GM23248 (cell line): ENCODE measurements at regions not wholly inside any gene's neighbourhood (a gene's known extent, or its start where the extent isn't known, plus 50 kb on each side); places are given as distances from the start of the nearest gene placed in this dataset.

ENCODE experiments used
- DNase-seq: peaks from one replicate; pipeline ENCODE4 v3.0.0-alpha.2; 2015
- H2AFZ ChIP-seq: fragments of 200-600 bp; sonication (generic); 2 replicates; pipeline ENCODE4 v1.6.1; 2016; ENCODE audit warnings: antibody characterized with exemption
- H3F3A ChIP-seq: fragments of 200-600 bp; sonication (generic); 2 replicates; pipeline ENCODE4 v1.6.1; 2016; ENCODE audit warnings: mild to moderate bottlenecking, antibody characterized with exemption, mixed run types; ENCODE audit not compliant: insufficient read depth
- H3K27ac ChIP-seq: fragments of 200-600 bp; sonication (generic); 2 replicates; pipeline ENCODE4 v1.5.1; 2016; ENCODE audit warnings: mild to moderate bottlenecking
- H3K27me3 ChIP-seq: fragments of 200-600 bp; sonication (generic); replicated peaks from 2 replicates; pipeline ENCODE4 v1.6.1; 2016; ENCODE audit warnings: mild to moderate bottlenecking; ENCODE audit not compliant: insufficient read depth
- H3K36me3 ChIP-seq: fragments of 200-600 bp; sonication (generic); 2 replicates; pipeline ENCODE4 v1.6.1; 2016; ENCODE audit warnings: low read depth, mild to moderate bottlenecking
- H3K4me1 ChIP-seq: fragments of 200-600 bp; sonication (generic); 2 replicates; pipeline ENCODE4 v1.6.1; 2016; ENCODE audit warnings: mild to moderate bottlenecking; ENCODE audit not compliant: insufficient read depth
- H3K4me2 ChIP-seq: fragments of 200-600 bp; sonication (generic); one replicate; pipeline ENCODE4 v1.6.1; 2016; ENCODE audit warnings: mild to moderate bottlenecking; ENCODE audit not compliant: unreplicated experiment
- H3K4me3 ChIP-seq: fragments of 200-600 bp; sonication (generic); 2 replicates; pipeline ENCODE4 v1.5.1; 2016; ENCODE audit warnings: mild to moderate bottlenecking
- H3K79me2 ChIP-seq: fragments of 200-600 bp; sonication (generic); 2 replicates; pipeline ENCODE4 v1.6.1; 2016; ENCODE audit warnings: mild to moderate bottlenecking; ENCODE audit not compliant: insufficient read depth
- H3K9ac ChIP-seq: fragments of 200-600 bp; sonication (generic); 2 replicates; pipeline ENCODE4 v1.6.1; 2016; ENCODE audit warnings: mild to moderate bottlenecking
- H3K9me2 ChIP-seq: fragments of 200-600 bp; sonication (generic); 2 replicates; pipeline ENCODE4 v1.6.1; 2016; ENCODE audit warnings: mixed run types, mild to moderate bottlenecking, moderate library complexity; ENCODE audit not compliant: insufficient read depth
- H3K9me3 ChIP-seq: fragments of 200-600 bp; sonication (generic); one replicate; pipeline ENCODE4 v1.6.1; 2017; ENCODE audit warnings: low read depth
- H4K20me1 ChIP-seq: fragments of 200-600 bp; sonication (generic); 2 replicates; pipeline ENCODE4 v1.6.0; 2016; ENCODE audit not compliant: insufficient read depth
- EZH2 ChIP-seq: fragments of 200-600 bp; sonication (generic); IDR thresholded peaks from 2 replicates; pipeline ENCODE4 v1.6.1; 2018; ENCODE audit warnings: antibody characterized with exemption, mild to moderate bottlenecking; ENCODE audit not compliant: insufficient read depth, poor library complexity, severe bottlenecking
- EZH2phosphoT487 ChIP-seq: fragments of 200-600 bp; sonication (generic); IDR thresholded peaks from 2 replicates; pipeline ENCODE4 v1.6.1; 2018; ENCODE audit warnings: antibody characterized with exemption, moderate library complexity, mild to moderate bottlenecking, low read depth; ENCODE audit not compliant: insufficient read depth
- WGBS, 2 experiments: methylation state at CpG; one replicate each; pipeline ENCODE4 v1.1.6; 2015 to 2017; ENCODE audit warnings: low lambda C conversion rate in 2 of 2, low coverage in 1 of 2; ENCODE audit errors: missing lambda C conversion rate in 2 of 2; 5-methylcytosine and 5-hydroxymethylcytosine counted together
- in situ Hi-C: fragments of 300-500 bp; cut with MboI; formaldehyde crosslinking; loops from 2 replicates; pipeline ENCODE4 v1.15.0; 2020

GRCh38 chr15:46329876-46330275, 695.0 kb downstream of the SQOR start:
- in situ Hi-C loops: no loop called here

GRCh38 chr15:46331546-46331945, 696.7 kb downstream of the SQOR start:
- Histone ChIP-seq H3K9ac (no peak overlapping the region), H3K36me3 (no peaks in the 10 kb centered on the region), H3K4me1 (no peaks in the 10 kb centered on the region), H3K79me2 (no peaks in the 10 kb centered on the region), H3K9me3 (no peaks in the 10 kb centered on the region), H3K27me3 (no peaks in the 10 kb centered on the region), H3K4me2 (no peak overlapping the region), H3K27ac (no peak overlapping the region), H2AFZ (no peak overlapping the region), H4K20me1 (no peaks in the 10 kb centered on the region), H3K4me3 (no peak overlapping the region), H3K9me2 (no peaks in the 10 kb centered on the region), H3F3A (no peaks in the 10 kb centered on the region)
- DNase-seq: no peak
- in situ Hi-C loops: no loop called here
- no peak for TF ChIP-seq EZH2phosphoT487
- TF ChIP-seq EZH2: no peak

More at GRCh38 chr15:46329876-46330275, 695.0 kb downstream of the SQOR start:
- H3K27me3 ChIP-seq: no peaks in the 10 kb centered on the region
- H3K9ac ChIP-seq: no peak overlapping the region
- no peaks in the 10 kb centered on the region for H4K20me1 ChIP-seq
- H3K4me2 ChIP-seq: no peak overlapping the region
- no peak overlapping the region for H3K27ac ChIP-seq
- H3K36me3 ChIP-seq: no peaks in the 10 kb centered on the region
- H3K9me3 ChIP-seq: no peaks in the 10 kb centered on the region
- no peaks in the 10 kb centered on the region for H3F3A ChIP-seq
- no peaks in the 10 kb centered on the region for H3K4me1 ChIP-seq
- H3K79me2 ChIP-seq: no peaks in the 10 kb centered on the region
- WGBS, 2 experiments: 31 to 33% methylated on average over 1 of the region's 1 CpG
- H3K4me3 ChIP-seq: no peak overlapping the region
- H2AFZ ChIP-seq: no peak overlapping the region
- H3K9me2 ChIP-seq: no peaks in the 10 kb centered on the region
- no peak for TF ChIP-seq EZH2
- DNase-seq: no peak

- DNase-seq: no peak
- Histone ChIP-seq H3K27ac (no peak overlapping the region), H4K20me1 (no peaks in the 10 kb centered on the region), H3K4me2 (no peak overlapping the region), H3F3A (no peaks in the 10 kb centered on the region), H3K36me3 (no peaks in the 10 kb centered on the region), H3K4me3 (no peak overlapping the region), H3K4me1 (no peaks in the 10 kb centered on the region), H3K27me3 (no peaks in the 10 kb centered on the region), H3K9me2 (no peaks in the 10 kb centered on the region), H3K9ac (no peak overlapping the region), H3K9me3 (no peaks in the 10 kb centered on the region), H3K79me2 (no peaks in the 10 kb centered on the region), H2AFZ (no peak overlapping the region)
- WGBS, 2 experiments: 22 to 28% methylated on average over 7 of the region's 7 CpGs
- in situ Hi-C loops: no loop called here
- TF ChIP-seq EZH2 (no peak), EZH2phosphoT487 (no peak)
Measured at GRCh38 chr15:46343196-46343935, 708.5 kb downstream of the SQOR start.

- in situ Hi-C loops: no loop called here
- H3K27ac ChIP-seq: no peak overlapping the region
- H3K27me3 ChIP-seq: no peaks in the 10 kb centered on the region
- H3K36me3 ChIP-seq: no peaks in the 10 kb centered on the region
- WGBS, 2 experiments: 31 to 35% methylated on average over 2 of the region's 2 CpGs
- H3K9me3 ChIP-seq: no peaks in the 10 kb centered on the region
- no peaks in the 10 kb centered on the region for H3F3A ChIP-seq
- H3K9ac ChIP-seq: no peak overlapping the region
- no peaks in the 10 kb centered on the region for H3K4me1 ChIP-seq
- H3K4me2 ChIP-seq: no peak overlapping the region
- no peak overlapping the region for H2AFZ ChIP-seq
- no peaks in the 10 kb centered on the region for H3K9me2 ChIP-seq
- no peaks in the 10 kb centered on the region for H4K20me1 ChIP-seq
- no peak for TF ChIP-seq EZH2phosphoT487
- TF ChIP-seq EZH2: no peak
- H3K4me3 ChIP-seq: no peak overlapping the region
- no peak for DNase-seq
- H3K79me2 ChIP-seq: no peaks in the 10 kb centered on the region
Measured at GRCh38 chr15:46344115-46344724, 709.4 kb downstream of the SQOR start.

GRCh38 chr15:46344915-46345314, 710.1 kb downstream of the SQOR start:
- Histone ChIP-seq H3K4me2 (no peak overlapping the region), H3K79me2 (no peaks in the 10 kb centered on the region), H3K27me3 (no peaks in the 10 kb centered on the region), H3F3A (no peaks in the 10 kb centered on the region), H3K9ac (no peak overlapping the region), H4K20me1 (no peaks in the 10 kb centered on the region), H3K4me3 (no peak overlapping the region), H3K27ac (no peak overlapping the region), H3K9me3 (no peaks in the 10 kb centered on the region), H3K36me3 (no peaks in the 10 kb centered on the region), H2AFZ (no peak overlapping the region), H3K9me2 (no peaks in the 10 kb centered on the region), H3K4me1 (no peaks in the 10 kb centered on the region)
- TF ChIP-seq EZH2 (no peak), EZH2phosphoT487 (no peak)
- no peak for DNase-seq
- WGBS, 2 experiments: 53 to 56% methylated on average over 3 of the region's 3 CpGs
- in situ Hi-C loops: no loop called here
